ENCODE measurements at regions not wholly inside any gene's neighbourhood (a gene's known extent, or its start where the extent isn't known, plus 50 kb on each side); places are given as distances from the start of the nearest gene placed in this dataset.
"Not testable (repeated sequence)": the region's sequence is repeated elsewhere in the genome, so short reads cannot be mapped to it uniquely, and the experiment has no call there.

DNA sequence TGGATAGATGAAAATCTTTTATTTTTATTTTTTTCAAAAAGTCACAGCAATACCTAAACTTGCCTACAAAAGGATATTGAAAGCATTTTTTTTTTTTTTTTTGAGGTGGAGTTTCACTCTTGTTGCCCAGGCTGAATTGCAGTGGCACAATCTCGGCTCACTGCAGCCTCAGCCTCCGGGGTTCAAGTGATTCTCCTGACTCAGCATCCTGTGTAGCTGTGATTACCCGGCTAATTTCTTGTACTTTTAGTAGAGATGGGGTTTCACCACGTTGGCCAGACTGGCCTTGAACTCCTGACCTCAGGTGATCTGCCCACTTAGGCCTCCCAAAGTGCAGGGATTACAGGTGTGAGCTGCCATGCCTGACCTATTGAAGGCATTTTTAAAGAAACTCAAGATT is 69.1 kb upstream of the DGKB start:
- not testable (repeated sequence) for DNase-seq (ENCODE audit: low read depth)

DNA sequence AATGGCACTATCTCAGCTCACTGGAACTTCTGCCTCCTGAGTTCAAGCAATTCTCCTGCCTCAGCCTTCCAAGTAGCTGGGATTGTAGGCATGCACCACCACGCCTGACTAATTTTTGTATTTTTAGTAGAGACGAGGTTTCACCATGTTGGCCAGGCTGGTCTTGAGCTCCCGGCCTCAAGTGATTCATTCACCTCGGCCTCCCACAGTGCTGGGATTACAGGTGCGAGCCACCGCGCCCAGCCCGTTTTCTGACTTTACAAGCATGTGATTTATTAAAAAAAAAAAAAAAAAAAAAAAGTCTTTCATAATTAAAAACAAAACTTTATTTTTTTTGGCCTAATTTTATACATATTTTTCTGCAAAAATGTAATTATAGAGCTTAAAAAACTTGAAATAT is 64.8 kb upstream of the DGKB start:
- DNase-seq (ENCODE audit: low read depth): not testable (repeated sequence)

DNA sequence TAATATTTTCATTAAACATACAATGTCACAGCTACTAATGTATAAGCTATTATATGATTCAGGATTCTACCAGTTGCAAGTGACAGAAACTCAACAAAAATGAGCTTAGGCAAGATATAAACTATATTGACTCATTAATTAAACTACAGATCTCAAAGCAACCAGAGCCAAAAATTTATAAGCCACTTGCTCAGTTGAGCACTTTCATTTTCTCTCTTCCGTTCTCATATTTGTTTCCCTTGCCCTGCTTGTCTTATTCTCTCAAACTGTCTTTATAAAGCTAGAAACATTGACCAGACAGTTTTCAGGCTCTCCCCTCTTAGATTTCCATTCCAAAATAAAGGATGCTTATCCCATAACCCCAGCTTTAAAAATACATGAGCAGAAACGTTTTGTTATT is 60.2 kb upstream of the DGKB start:
- DNase-seq (ENCODE audit: low read depth): no peak

DNA sequence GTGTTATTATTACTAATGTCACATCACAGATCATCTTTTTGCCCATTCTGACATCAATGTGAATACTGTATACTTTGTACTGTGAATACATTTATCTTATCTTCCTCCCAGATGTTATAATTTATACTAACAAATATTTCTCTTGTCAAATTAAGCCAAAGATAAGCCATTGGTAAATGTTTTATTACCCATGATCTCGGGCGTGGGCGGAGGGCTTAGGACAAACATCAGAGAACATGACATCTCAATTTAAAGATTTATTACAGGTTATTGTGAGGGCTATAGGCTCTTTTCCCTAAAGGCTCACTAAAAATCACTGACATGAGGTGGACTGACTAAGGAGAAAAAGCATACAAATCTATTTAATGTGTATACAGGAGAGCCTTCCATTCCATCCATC is 58.2 kb upstream of the DGKB start:
- DNase-seq (ENCODE audit: low read depth): no peak

DNA sequence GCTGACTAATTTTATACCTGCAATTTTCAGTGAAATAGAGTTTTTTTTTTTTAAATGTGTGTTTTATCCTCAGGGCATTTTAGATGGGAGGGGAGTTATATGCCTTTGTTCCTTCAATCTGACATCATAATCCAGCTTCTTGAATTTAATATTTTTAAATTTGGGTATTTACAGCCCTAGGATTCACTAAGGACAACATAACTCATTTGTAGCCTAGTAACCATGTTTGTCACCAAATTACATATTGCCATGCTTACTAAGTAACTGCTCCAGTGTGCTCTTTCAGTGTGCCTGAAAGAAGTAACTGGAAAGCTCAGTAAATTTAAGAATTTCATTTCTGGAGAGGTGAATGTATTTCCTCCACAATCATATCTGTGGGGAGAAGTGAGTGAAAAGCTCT is 56.8 kb upstream of the DGKB start:
- no peak for DNase-seq (ENCODE audit: low read depth)

DNA sequence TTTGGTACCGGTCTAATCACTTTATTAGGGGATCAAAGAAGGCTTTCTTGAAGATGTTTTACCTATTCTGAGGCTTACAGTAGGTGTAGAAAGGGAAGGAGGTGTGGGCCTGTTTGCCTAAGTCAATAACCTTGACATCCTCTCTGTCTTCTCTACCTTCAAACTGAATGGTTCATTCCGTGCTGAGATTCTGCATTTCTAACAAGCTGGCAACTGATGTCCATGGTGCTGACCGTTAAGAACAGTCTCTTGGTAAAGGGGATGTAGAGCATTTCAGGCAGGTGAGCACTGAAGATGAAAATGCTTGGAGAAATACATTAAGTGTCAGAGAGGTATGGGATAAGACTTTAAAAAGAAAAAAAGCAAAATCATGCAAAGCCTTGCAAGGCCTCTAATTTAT is 51.5 kb upstream of the DGKB start:
- no peak for DNase-seq (ENCODE audit: low read depth)

Data from RPMI7951 (cell line).